ENCODE measurements at regions not wholly inside any gene's neighbourhood (a gene's known extent, or its start where the extent isn't known, plus 50 kb on each side); places are given as distances from the start of the nearest gene placed in this dataset.

GRCh38 chr21:15370462-15370975 is 305.7 kb upstream of the NRIP1 start:
- no peak for DNase-seq

- DNase-seq, result no peak
Observed at GRCh38 chr21:15373941-15374340, 309.1 kb upstream of the NRIP1 start.

GRCh38 chr21:15379776-15380175 is 315.0 kb upstream of the NRIP1 start:
- DNase-seq, result no peak

- no peak for DNase-seq
Observed at GRCh38 chr21:15383588-15383987, 318.8 kb upstream of the NRIP1 start.

GRCh38 chr21:15390049-15390448 is 325.2 kb upstream of the NRIP1 start:
- DNase-seq, result no peak

GRCh38 chr21:15397258-15397657 is 332.5 kb upstream of the NRIP1 start:
- no peak for DNase-seq

GRCh38 chr21:15400905-15401304 is 328.9 kb upstream of the USP25 start:
- DNase-seq, result no peak

- no peak for DNase-seq
Observed at GRCh38 chr21:15401331-15401730, 328.5 kb upstream of the USP25 start.

GRCh38 chr21:15405214-15405613 is 324.6 kb upstream of the USP25 start:
- no peak for DNase-seq

- DNase-seq, result no peak
Observed at GRCh38 chr21:15406791-15407190, 323.0 kb upstream of the USP25 start.

GRCh38 chr21:15407585-15407984 is 322.2 kb upstream of the USP25 start:
- no peak for DNase-seq

GRCh38 chr21:15408089-15408488 is 321.7 kb upstream of the USP25 start:
- DNase-seq, result no peak

- DNase-seq, result no peak
Observed at GRCh38 chr21:15409031-15409430, 320.8 kb upstream of the USP25 start.

- no peak for DNase-seq
Observed at GRCh38 chr21:15410853-15411252, 318.9 kb upstream of the USP25 start.

- DNase-seq, result no peak
Observed at GRCh38 chr21:15414057-15414456, 315.7 kb upstream of the USP25 start.

- no peak for DNase-seq
Observed at GRCh38 chr21:15415541-15416261, 314.1 kb upstream of the USP25 start.

- DNase-seq, result no peak
Observed at GRCh38 chr21:15421441-15421881, 308.3 kb upstream of the USP25 start.

GRCh38 chr21:15421947-15422346 is 307.8 kb upstream of the USP25 start:
- no peak for DNase-seq

- DNase-seq, result no peak
Observed at GRCh38 chr21:15422783-15423182, 307.0 kb upstream of the USP25 start.

GRCh38 chr21:15423676-15424445 is 305.9 kb upstream of the USP25 start:
- no peak for DNase-seq

- DNase-seq, result no peak
Observed at GRCh38 chr21:15425049-15425448, 304.7 kb upstream of the USP25 start.

- no peak for DNase-seq
Observed at GRCh38 chr21:15430023-15430422, 299.8 kb upstream of the USP25 start.

GRCh38 chr21:15430577-15430976 is 299.2 kb upstream of the USP25 start:
- DNase-seq, result no peak
